ENCODE measurements at regions not wholly inside any gene's neighbourhood (a gene's known extent, or its start where the extent isn't known, plus 50 kb on each side); places are given as distances from the start of the nearest gene placed in this dataset.

- TF ChIP-seq POLR2AphosphoS5 (IDR thresholded peaks at IDR 0.05; ENCODE audit: low read depth, low read length), result no peak
- TF ChIP-seq FOXP2 (optimal IDR thresholded peaks at IDR 0.05; ENCODE audit: borderline replicate concordance, extremely low read depth, extremely low read length, insufficient read depth), result no peak
- TF ChIP-seq SIN3A (IDR thresholded peaks at IDR 0.05; ENCODE audit: borderline replicate concordance, insufficient read depth, low read length), result no peak
- no peak for TF ChIP-seq REST (IDR thresholded peaks at IDR 0.05; ENCODE audit: insufficient read depth in 1 of 2, low read depth in 2 of 2, low read length in 2 of 2)
- no peak for TF ChIP-seq TAF1 (IDR thresholded peaks at IDR 0.05; ENCODE audit: borderline replicate concordance, insufficient read depth, low read length)
Measured at GRCh38 chr1:193634876-193635275, 448.5 kb upstream of the B3GALT2 start.

GRCh38 chr1:193634470-193634869 is 448.1 kb upstream of the B3GALT2 start:
- TF ChIP-seq TAF1 (IDR thresholded peaks at IDR 0.05; ENCODE audit: borderline replicate concordance, insufficient read depth, low read length) (no peak), FOXP2 (optimal IDR thresholded peaks at IDR 0.05; ENCODE audit: borderline replicate concordance, extremely low read depth, extremely low read length, insufficient read depth) (no peak), POLR2AphosphoS5 (IDR thresholded peaks at IDR 0.05; ENCODE audit: low read depth, low read length) (no peak), SIN3A (IDR thresholded peaks at IDR 0.05; ENCODE audit: borderline replicate concordance, insufficient read depth, low read length) (no peak), REST (IDR thresholded peaks at IDR 0.05; ENCODE audit: insufficient read depth in 1 of 2, low read depth in 2 of 2, low read length in 2 of 2) (no peak)

GRCh38 chr1:193633991-193634390 is 447.6 kb upstream of the B3GALT2 start:
- TF ChIP-seq SIN3A (IDR thresholded peaks at IDR 0.05; ENCODE audit: borderline replicate concordance, insufficient read depth, low read length), result no peak
- no peak for TF ChIP-seq POLR2AphosphoS5 (IDR thresholded peaks at IDR 0.05; ENCODE audit: low read depth, low read length)
- TF ChIP-seq FOXP2 (optimal IDR thresholded peaks at IDR 0.05; ENCODE audit: borderline replicate concordance, extremely low read depth, extremely low read length, insufficient read depth), result no peak
- TF ChIP-seq TAF1 (IDR thresholded peaks at IDR 0.05; ENCODE audit: borderline replicate concordance, insufficient read depth, low read length), result no peak
- TF ChIP-seq REST (IDR thresholded peaks at IDR 0.05; ENCODE audit: insufficient read depth in 1 of 2, low read depth in 2 of 2, low read length in 2 of 2), result no peak

- TF ChIP-seq TAF1 (IDR thresholded peaks at IDR 0.05; ENCODE audit: borderline replicate concordance, insufficient read depth, low read length) (no peak), SIN3A (IDR thresholded peaks at IDR 0.05; ENCODE audit: borderline replicate concordance, insufficient read depth, low read length) (no peak), REST (IDR thresholded peaks at IDR 0.05; ENCODE audit: insufficient read depth in 1 of 2, low read depth in 2 of 2, low read length in 2 of 2) (no peak), FOXP2 (optimal IDR thresholded peaks at IDR 0.05; ENCODE audit: borderline replicate concordance, extremely low read depth, extremely low read length, insufficient read depth) (no peak), POLR2AphosphoS5 (IDR thresholded peaks at IDR 0.05; ENCODE audit: low read depth, low read length) (no peak)
Measured at GRCh38 chr1:193633093-193633492, 446.7 kb upstream of the B3GALT2 start.

- TF ChIP-seq REST (IDR thresholded peaks at IDR 0.05; ENCODE audit: insufficient read depth in 1 of 2, low read depth in 2 of 2, low read length in 2 of 2), result no peak
- TF ChIP-seq TAF1 (IDR thresholded peaks at IDR 0.05; ENCODE audit: borderline replicate concordance, insufficient read depth, low read length), result no peak
- no peak for TF ChIP-seq SIN3A (IDR thresholded peaks at IDR 0.05; ENCODE audit: borderline replicate concordance, insufficient read depth, low read length)
- TF ChIP-seq POLR2AphosphoS5 (IDR thresholded peaks at IDR 0.05; ENCODE audit: low read depth, low read length), result no peak
Measured at GRCh38 chr1:193631306-193631705, 444.9 kb upstream of the B3GALT2 start.
